ENCODE measurements at regions not wholly inside any gene's neighbourhood (a gene's known extent, or its start where the extent isn't known, plus 50 kb on each side); places are given as distances from the start of the nearest gene placed in this dataset.
"Not testable (repeated sequence)": the region's sequence is repeated elsewhere in the genome, so short reads cannot be mapped to it uniquely, and the experiment has no call there.

DNA sequence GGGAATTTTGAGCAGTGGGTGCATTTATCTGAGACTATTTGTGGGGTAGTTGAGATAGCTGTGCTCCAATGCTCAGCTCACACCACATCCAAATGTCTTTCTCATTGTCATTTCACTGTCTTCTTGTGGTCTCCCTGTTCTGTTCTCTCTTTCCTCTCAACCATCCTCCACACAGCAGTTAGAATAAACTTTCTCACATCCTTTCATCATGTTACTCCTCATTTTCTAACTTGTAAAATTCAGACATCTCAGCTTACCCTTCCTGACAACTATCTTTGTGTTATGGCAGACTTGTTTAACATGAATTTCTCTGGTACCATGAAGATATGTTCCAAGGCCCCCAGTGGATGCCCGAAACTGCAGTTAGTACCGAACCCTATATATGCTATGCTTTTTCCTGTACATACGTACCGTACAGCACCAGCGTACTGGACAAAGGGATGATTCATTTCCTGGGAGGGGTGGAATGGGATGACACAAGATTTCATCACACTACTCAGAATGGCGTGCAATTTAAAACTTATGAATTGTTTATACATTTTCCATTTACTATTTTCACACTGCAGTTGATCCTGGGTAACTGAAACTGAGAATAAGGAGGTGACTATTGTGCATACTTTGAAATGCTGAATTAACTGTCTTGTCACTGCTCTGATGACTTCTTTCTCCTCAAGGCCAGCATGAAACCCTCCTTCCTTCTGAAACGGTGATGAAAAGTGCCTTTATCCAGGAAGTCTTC, 177.1 kb upstream of the SLC38A2 start:
- H3K4me3 Mint-ChIP-seq: no peak overlapping the region
- H3K36me3 Mint-ChIP-seq (ENCODE audit: low read depth): peaks cover 12% of the 10 kb centered on the region
- peaks cover 28% of the 10 kb centered on the region for H3K4me1 Mint-ChIP-seq
- DNase-seq: no peak
- peaks cover 14% of the 10 kb centered on the region for H3K9me3 Mint-ChIP-seq
- H3K27me3 Mint-ChIP-seq (ENCODE audit: low read depth, poor library complexity): no peaks in the 10 kb centered on the region
- H3K27ac Mint-ChIP-seq: no peak overlapping the region
- no peak for TF ChIP-seq CTCF (IDR thresholded peaks at IDR 0.05)

- no peak for TF ChIP-seq CTCF (IDR thresholded peaks at IDR 0.05)
- Mint-ChIP-seq H3K4me3 (no peak overlapping the region), H3K4me1 (peaks cover 28% of the 10 kb centered on the region), H3K9me3 (peaks cover 25% of the 10 kb centered on the region), H3K27ac (peak overlapping the region; percentile 43), H3K36me3 (ENCODE audit: low read depth) (peaks cover 18% of the 10 kb centered on the region), H3K27me3 (ENCODE audit: low read depth, poor library complexity) (no peaks in the 10 kb centered on the region)
- DNase-seq: no peak
Observed at GRCh38 chr12:46548605-46549071, 176.1 kb upstream of the SLC38A2 start.

DNA sequence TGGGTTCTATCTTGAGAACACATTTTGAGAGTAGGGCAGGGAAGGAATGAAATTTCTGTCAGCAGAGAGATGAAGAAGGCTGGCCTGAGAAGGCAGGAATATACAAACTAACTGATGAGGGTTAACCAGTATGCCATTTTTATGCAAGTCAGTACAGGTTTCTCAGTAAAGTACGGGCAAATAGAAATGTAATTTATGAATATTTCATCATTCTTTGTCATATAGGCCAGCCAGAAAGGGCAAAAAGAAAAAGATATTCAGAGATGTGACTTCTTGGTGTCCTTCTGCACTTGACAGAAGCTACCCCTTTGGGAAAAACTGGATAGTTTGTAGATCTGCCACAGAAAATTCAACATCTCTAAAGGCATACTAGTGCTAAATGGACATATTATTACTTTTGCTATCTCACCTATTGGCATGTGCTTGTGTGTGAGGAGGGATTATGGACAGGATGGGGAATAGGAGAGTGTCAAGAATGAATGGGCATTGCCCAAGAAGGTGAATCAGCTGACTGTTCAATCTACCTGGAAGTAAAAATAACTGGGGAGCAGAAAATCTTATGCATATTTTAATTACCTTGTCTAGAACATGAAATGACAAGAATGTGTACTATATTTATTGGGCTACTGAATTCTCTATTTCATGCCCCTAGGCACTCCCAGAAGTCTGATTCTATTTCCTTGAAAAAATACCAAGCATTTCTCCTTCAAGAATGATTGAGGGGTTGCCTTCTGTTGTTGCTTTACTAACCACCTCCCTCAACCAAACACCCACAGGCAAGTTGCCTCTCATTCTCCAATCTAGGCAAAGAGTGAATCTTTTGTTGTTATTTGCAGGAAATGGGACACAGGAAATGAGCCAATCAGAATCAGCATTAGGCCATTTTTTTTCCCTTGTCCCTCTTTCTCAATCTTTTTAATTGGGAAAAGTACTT, 175.1 kb upstream of the SLC38A2 start:
- Mint-ChIP-seq H3K27ac (peak overlapping the region; percentile 49), H3K9me3 (peaks cover 33% of the 10 kb centered on the region)
- no peak for TF ChIP-seq CTCF (IDR thresholded peaks at IDR 0.05)

GRCh38 chr12:46546634-46547273, 174.2 kb upstream of the SLC38A2 start:
- Mint-ChIP-seq H3K36me3 (ENCODE audit: low read depth) (peaks cover 18% of the 10 kb centered on the region), H3K27me3 (ENCODE audit: low read depth, poor library complexity) (no peaks in the 10 kb centered on the region), H3K4me1 (peaks cover 28% of the 10 kb centered on the region), H3K4me3 (no peak overlapping the region), H3K27ac (no peak overlapping the region), H3K9me3 (peaks cover 35% of the 10 kb centered on the region)
- no peak for DNase-seq
- TF ChIP-seq CTCF (IDR thresholded peaks at IDR 0.05): no peak

More for the DNA sequence above, 175.1 kb upstream of the SLC38A2 start:
- Mint-ChIP-seq H3K4me1 (peaks cover 28% of the 10 kb centered on the region), H3K36me3 (ENCODE audit: low read depth) (peaks cover 18% of the 10 kb centered on the region), H3K27me3 (ENCODE audit: low read depth, poor library complexity) (no peaks in the 10 kb centered on the region), H3K4me3 (no peak overlapping the region)
- no peak for DNase-seq

GRCh38 chr12:46543378-46543795, 170.8 kb upstream of the SLC38A2 start:
- not testable (repeated sequence) for H3K27ac Mint-ChIP-seq

DNA sequence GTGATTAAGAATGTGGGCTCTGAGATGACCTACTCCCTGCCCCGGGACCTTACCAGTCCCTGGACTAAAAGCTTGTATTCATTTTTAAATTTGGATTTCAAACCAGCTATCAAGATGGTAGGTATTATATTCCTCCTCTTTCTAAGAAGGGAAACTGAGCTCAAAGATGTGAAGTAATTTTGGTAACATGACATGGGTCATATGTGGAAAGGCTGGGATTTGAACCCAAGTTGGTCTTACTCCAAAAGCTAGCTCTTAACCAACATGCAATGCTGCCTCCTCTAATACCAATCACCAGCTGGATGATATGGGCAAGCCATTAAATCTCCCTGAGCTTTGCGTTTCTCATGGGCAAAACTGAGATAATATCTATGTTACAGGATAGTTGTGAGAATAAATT, 166.4 kb upstream of the SLC38A2 start:
- Mint-ChIP-seq H3K36me3 (ENCODE audit: low read depth) (peaks cover 5% of the 10 kb centered on the region), H3K9me3 (peaks cover 26% of the 10 kb centered on the region), H3K27me3 (ENCODE audit: low read depth, poor library complexity) (peaks cover 5% of the 10 kb centered on the region), H3K4me3 (no peak overlapping the region), H3K4me1 (peaks cover 16% of the 10 kb centered on the region), H3K27ac (no peak overlapping the region)
- no peak for DNase-seq
- TF ChIP-seq CTCF (IDR thresholded peaks at IDR 0.05): no peak

More at GRCh38 chr12:46543378-46543795, 170.8 kb upstream of the SLC38A2 start:
- Mint-ChIP-seq H3K4me1 (peaks cover 23% of the 10 kb centered on the region), H3K36me3 (ENCODE audit: low read depth) (peaks cover 23% of the 10 kb centered on the region), H3K9me3 (peaks cover 47% of the 10 kb centered on the region)
- DNase-seq; H3K4me3 Mint-ChIP-seq; H3K27me3 Mint-ChIP-seq (ENCODE audit: low read depth, poor library complexity): not testable (repeated sequence)

All from nephron progenitor cell (in vitro differentiated cells).